HG03342 (cell line): ENCODE measurements at regions not wholly inside any gene's neighbourhood (a gene's known extent, or its start where the extent isn't known, plus 50 kb on each side); places are given as distances from the start of the nearest gene placed in this dataset.
"Not testable (repeated sequence)": the region's sequence is repeated elsewhere in the genome, so short reads cannot be mapped to it uniquely, and the experiment has no call there.

ENCODE experiments used
- ATAC-seq: cut with Tn5 transposase; IDR thresholded peaks from one replicate; pipeline ENCODE4 v1.9.1; 2021; ENCODE audit warnings: mild to moderate bottlenecking, moderate library complexity; ENCODE audit not compliant: unreplicated experiment

GRCh38 chr1:157231846-157232525 lies 93.8 kb upstream of the ETV3 start:
- no peak for ATAC-seq

GRCh38 chr1:157230500-157230899 lies 92.3 kb upstream of the ETV3 start:
- no peak for ATAC-seq

GRCh38 chr1:157227700-157228099 lies 89.5 kb upstream of the ETV3 start:
- no peak for ATAC-seq

- ATAC-seq, result no peak
Observed at GRCh38 chr1:157226739-157227138, 88.5 kb upstream of the ETV3 start.

GRCh38 chr1:157219600-157219999 lies 81.4 kb upstream of the ETV3 start:
- no peak for ATAC-seq

GRCh38 chr1:157219182-157219581 lies 81.0 kb upstream of the ETV3 start:
- ATAC-seq, result no peak

- ATAC-seq, result no peak
Observed at GRCh38 chr1:157218671-157219070, 80.5 kb upstream of the ETV3 start.

GRCh38 chr1:157217486-157217885 lies 79.3 kb upstream of the ETV3 start:
- no peak for ATAC-seq

- no peak for ATAC-seq
Observed at GRCh38 chr1:157213836-157214235, 75.6 kb upstream of the ETV3 start.

- no peak for ATAC-seq
Observed at GRCh38 chr1:157209514-157209913, 71.3 kb upstream of the ETV3 start.

GRCh38 chr1:157205982-157206381 lies 67.8 kb upstream of the ETV3 start:
- ATAC-seq, result not testable (repeated sequence)

GRCh38 chr1:157203166-157203565 lies 65.0 kb upstream of the ETV3 start:
- ATAC-seq, result no peak

GRCh38 chr1:157202331-157202730 lies 64.1 kb upstream of the ETV3 start:
- ATAC-seq, result no peak

- ATAC-seq, result no peak
Observed at GRCh38 chr1:157201767-157202166, 63.6 kb upstream of the ETV3 start.

GRCh38 chr1:157200451-157200850 lies 62.3 kb upstream of the ETV3 start:
- no peak for ATAC-seq

GRCh38 chr1:157199421-157199755 lies 61.2 kb upstream of the ETV3 start:
- no peak for ATAC-seq

- no peak for ATAC-seq
Observed at GRCh38 chr1:157198619-157199420, 60.6 kb upstream of the ETV3 start.

GRCh38 chr1:157197906-157198435 lies 59.8 kb upstream of the ETV3 start:
- no peak for ATAC-seq

GRCh38 chr1:157196670-157197456 lies 58.7 kb upstream of the ETV3 start:
- ATAC-seq, result not testable (repeated sequence)

GRCh38 chr1:157196245-157196543 lies 58.0 kb upstream of the ETV3 start:
- no peak for ATAC-seq

GRCh38 chr1:157195521-157196244 lies 57.5 kb upstream of the ETV3 start:
- ATAC-seq, result no peak
